AG04450 (cell line): ENCODE measurements at regions not wholly inside any gene's neighbourhood (a gene's known extent, or its start where the extent isn't known, plus 50 kb on each side); places are given as distances from the start of the nearest gene placed in this dataset.

ENCODE experiments used
- CTCF ChIA-PET: fragments of 300-600, 350-600 bp; formaldehyde crosslinking; extraction: SDS; loops from one replicate; lab custom pipeline; 2022; ENCODE audit warnings: antibody characterized with exemption, inconsistent platforms; lab: Charles Lee
- POLR2A ChIA-PET: fragments of 350-600 bp; formaldehyde crosslinking; extraction: SDS; loops from one replicate; lab custom pipeline; 2021; ENCODE audit warnings: antibody characterized with exemption, inconsistent platforms; lab: Yijun Ruan, JAX
- DNase-seq: peaks from one replicate; pipeline ENCODE4 v3.0.0-alpha.2; 2011; ENCODE audit warnings: low read depth, low spot score
- H3K27ac ChIP-seq: one replicate; pipeline ENCODE4 v1.5.1; 2012; ENCODE audit warnings: low read depth, low read length, control low read depth
- H3K27me3 ChIP-seq: one replicate; pipeline ENCODE4 v1.6.0; 2012; ENCODE audit warnings: low read length; ENCODE audit not compliant: control insufficient read depth, insufficient read depth
- H3K4me3 ChIP-seq: 2 replicates; pipeline ENCODE4 v1.5.1; 2011; ENCODE audit warnings: mild to moderate bottlenecking, low read depth, low read length, control low read depth
- H3K9me3 ChIP-seq: 2 replicates; pipeline ENCODE4 v1.5.1; 2012; ENCODE audit warnings: low read length; ENCODE audit not compliant: control insufficient read depth, insufficient read depth
- TF ChIP-seq, protein P1 (sequence below): IDR thresholded peaks from 2 replicates; pipeline ENCODE4 v1.5.1; 2011; ENCODE audit warnings: low read depth, low read length, control low read depth, inconsistent platforms

DNA sequence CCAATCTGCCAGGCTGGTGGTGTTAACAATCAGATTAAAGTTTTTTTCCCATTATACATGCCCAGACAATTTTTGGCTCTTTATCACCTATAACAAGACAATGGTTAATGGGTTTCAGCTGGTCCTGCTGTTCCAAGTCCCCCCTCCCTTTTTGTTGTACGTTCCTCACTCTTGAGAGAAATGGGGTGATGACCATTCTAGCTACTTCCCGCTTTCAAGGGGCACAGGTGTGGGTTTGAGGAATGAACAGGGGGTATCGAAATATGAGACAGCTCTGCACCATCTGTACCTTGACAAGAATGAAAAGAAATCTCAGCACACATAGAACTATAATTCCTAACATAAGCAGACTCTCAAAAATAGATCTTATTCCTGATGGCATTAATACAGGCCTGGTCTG is 326.8 kb downstream of the PTPRU start:
- CTCF ChIA-PET = interaction anchor here (0.7 kb wide), 1 partner anchor 548 kb away, joined by 3 read pairs; no protein-coding TSS in a partner anchor
- no peaks in the 10 kb centered on the region for H3K27me3 ChIP-seq
- no peak overlapping the region for H3K4me3 ChIP-seq
- POLR2A ChIA-PET = no interaction called here
- H3K27ac ChIP-seq = no peak overlapping the region
- H3K9me3 ChIP-seq = peaks cover 29% of the 10 kb centered on the region
- DNase-seq = no peak
- TF ChIP-seq, protein P1, sequence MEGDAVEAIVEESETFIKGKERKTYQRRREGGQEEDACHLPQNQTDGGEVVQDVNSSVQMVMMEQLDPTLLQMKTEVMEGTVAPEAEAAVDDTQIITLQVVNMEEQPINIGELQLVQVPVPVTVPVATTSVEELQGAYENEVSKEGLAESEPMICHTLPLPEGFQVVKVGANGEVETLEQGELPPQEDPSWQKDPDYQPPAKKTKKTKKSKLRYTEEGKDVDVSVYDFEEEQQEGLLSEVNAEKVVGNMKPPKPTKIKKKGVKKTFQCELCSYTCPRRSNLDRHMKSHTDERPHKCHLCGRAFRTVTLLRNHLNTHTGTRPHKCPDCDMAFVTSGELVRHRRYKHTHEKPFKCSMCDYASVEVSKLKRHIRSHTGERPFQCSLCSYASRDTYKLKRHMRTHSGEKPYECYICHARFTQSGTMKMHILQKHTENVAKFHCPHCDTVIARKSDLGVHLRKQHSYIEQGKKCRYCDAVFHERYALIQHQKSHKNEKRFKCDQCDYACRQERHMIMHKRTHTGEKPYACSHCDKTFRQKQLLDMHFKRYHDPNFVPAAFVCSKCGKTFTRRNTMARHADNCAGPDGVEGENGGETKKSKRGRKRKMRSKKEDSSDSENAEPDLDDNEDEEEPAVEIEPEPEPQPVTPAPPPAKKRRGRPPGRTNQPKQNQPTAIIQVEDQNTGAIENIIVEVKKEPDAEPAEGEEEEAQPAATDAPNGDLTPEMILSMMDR = no peak

DNA sequence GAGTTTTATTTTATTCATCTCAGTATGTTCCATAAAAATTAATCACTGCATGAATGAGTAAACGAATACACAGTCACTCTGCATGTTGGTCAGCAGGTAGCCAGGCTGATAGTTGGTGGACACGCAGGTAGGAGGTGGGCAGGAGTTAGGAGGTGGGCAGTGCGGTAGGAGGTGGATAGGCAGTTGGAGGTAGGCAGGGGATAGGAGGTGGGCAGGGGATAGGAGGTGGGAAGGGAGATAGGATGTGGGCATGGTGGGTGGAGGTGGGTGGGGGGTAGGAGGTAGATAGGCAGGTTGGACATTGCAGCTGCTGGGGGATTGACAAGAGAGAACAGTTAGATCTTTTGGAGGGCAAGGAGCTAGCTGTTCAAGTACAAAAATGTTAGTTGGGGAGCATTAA is 322.7 kb downstream of the PTPRU start:
- CTCF ChIA-PET = no interaction called here
- TF ChIP-seq, protein P1 = no peak

DNA sequence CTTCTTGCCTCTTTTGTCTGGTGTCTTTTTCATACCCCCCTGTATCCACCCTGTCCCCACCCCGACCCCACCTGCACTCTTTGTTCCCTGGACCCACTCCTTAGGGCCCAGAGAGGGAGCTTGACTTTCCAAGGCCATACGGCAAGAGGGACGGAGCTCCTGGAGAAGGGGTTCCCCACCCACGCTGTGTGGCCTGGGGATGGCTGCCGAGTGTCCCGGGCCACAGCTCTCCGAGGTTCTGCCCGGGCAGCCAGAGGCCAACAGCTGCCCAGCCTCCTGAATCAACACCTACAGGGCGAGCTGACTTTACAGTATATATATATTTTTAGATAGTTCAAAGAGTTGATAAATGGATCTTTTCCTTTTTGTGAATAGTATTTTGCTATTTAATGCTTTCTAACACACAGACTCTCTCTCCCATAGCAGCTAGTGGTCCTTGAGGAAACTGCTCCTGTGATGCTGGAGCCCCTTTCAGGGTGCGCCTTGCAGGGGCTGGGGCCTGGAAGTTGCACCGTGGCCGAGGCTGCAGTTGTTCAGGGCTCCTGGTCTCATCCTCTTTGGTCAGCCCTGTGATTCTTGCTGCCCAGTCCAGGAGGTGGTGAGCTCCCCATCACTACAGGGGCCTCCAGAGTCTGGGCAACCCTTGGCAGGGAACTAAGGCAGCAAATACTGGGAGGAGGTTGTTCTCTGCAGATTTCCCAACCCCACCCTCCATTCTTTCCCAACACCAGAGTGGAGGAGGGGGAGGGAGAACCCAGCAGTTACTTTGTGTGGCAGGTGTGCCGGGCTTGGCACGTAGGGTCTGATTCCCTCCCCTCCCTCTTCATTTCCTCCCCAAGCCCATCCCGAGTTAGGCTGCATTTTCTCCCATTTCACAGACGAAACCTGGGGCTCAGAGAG is 321.6 kb downstream of the PTPRU start:
- TF ChIP-seq, protein P1 = no peak
- no peaks in the 10 kb centered on the region for H3K27me3 ChIP-seq
- DNase-seq = no peak
- CTCF ChIA-PET = interaction anchor here (0.7 kb wide), 1 partner anchor 530 kb away, joined by 3 read pairs; no protein-coding TSS in a partner anchor
- no peak overlapping the region for H3K4me3 ChIP-seq
- POLR2A ChIA-PET = no interaction called here
- H3K27ac ChIP-seq = no peak overlapping the region
- H3K9me3 ChIP-seq = peaks cover 13% of the 10 kb centered on the region

More for the DNA sequence above, 322.7 kb downstream of the PTPRU start:
- no peak overlapping the region for H3K27ac ChIP-seq
- H3K27me3 ChIP-seq = no peaks in the 10 kb centered on the region
- DNase-seq = no peak
- POLR2A ChIA-PET = no interaction called here
- H3K4me3 ChIP-seq = no peak overlapping the region
- peaks cover 20% of the 10 kb centered on the region for H3K9me3 ChIP-seq

DNA sequence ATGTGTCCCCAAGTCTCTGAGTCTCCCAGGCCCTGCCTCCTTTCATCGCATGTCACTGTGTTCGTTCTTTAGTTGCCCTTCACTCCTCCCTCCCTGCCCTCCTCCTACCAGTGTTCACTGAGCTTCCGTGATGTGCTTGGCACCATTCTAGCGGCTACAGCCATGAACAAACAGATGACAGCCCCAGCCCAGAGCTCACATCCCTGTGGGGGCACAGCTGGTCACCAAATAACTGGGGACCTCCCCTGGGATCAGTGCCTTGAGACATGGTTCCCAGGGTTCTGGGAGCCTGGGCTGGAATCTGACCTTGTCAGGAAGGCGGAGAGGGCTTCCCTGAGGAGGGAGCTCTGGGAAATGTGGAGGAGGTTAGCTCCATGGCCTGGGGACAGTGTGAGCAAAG is 320.7 kb downstream of the PTPRU start:
- DNase-seq = no peak
- ChIA-PET CTCF (no interaction called here), POLR2A (no interaction called here)
- Histone ChIP-seq H3K27ac (no peak overlapping the region), H3K4me3 (no peak overlapping the region), H3K9me3 (peaks cover 5% of the 10 kb centered on the region; the same call in 1 of the 2 replicates), H3K27me3 (no peaks in the 10 kb centered on the region)
- TF ChIP-seq, protein P1 = no peak

DNA sequence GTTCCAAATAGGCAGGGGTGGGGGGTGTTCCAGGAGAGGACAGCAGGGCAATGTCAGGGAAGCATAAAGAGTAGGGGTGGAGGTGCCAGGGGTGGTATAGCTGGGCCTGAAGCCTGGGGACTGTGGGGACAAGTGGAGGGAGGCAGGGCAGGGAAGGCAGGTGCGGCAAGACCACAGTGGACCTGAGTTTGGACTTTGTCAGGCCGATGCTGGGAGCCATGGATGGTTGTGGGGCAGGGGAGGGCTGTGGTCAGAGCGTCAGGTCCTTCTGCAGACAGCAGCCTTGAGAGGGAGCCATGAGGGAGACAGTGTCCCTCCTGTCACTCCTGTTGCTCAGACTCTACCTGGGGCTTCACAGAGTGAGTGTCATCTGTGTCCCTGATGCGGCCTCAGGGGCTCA is 320.3 kb downstream of the PTPRU start:
- ChIA-PET POLR2A (no interaction called here), CTCF (no interaction called here)
- Histone ChIP-seq H3K4me3 (no peak overlapping the region), H3K9me3 (peaks cover 5% of the 10 kb centered on the region; the same call in 1 of the 2 replicates), H3K27me3 (no peaks in the 10 kb centered on the region), H3K27ac (no peak overlapping the region)
- TF ChIP-seq, protein P1 = no peak
- DNase-seq = no peak
